ENCODE measurements at regions not wholly inside any gene's neighbourhood (a gene's known extent, or its start where the extent isn't known, plus 50 kb on each side); places are given as distances from the start of the nearest gene placed in this dataset.

GRCh38 chr11:129612447-129612961, 203.1 kb upstream of the TMEM45B start:
- no peak for ATAC-seq (ENCODE audit: low FRiP score)
- DNase-seq (ENCODE audit: low spot score), result no peak
- TF ChIP-seq CTCF (IDR thresholded peaks at IDR 0.05), result no peak

- ATAC-seq (ENCODE audit: low FRiP score), result no peak
- no peak for DNase-seq (ENCODE audit: low spot score)
- no peak for TF ChIP-seq CTCF (IDR thresholded peaks at IDR 0.05)
These were observed 202.6 kb upstream of the TMEM45B start for GRCh38 chr11:129613071-129613470.

GRCh38 chr11:129614256-129614944, 201.2 kb upstream of the TMEM45B start:
- no peak for DNase-seq (ENCODE audit: low spot score)
- TF ChIP-seq CTCF (IDR thresholded peaks at IDR 0.05), result no peak
- ATAC-seq (ENCODE audit: low FRiP score), result no peak

GRCh38 chr11:129618046-129618569, 197.5 kb upstream of the TMEM45B start:
- no peak for ATAC-seq (ENCODE audit: low FRiP score)
- TF ChIP-seq CTCF (IDR thresholded peaks at IDR 0.05), result no peak
- DNase-seq (ENCODE audit: low spot score), result no peak

GRCh38 chr11:129620237-129621104, 195.2 kb upstream of the TMEM45B start:
- DNase-seq (ENCODE audit: low spot score) (no peak), ATAC-seq (ENCODE audit: low FRiP score) (no peak)
- TF ChIP-seq CTCF (IDR thresholded peaks at IDR 0.05), result no peak

- TF ChIP-seq CTCF (IDR thresholded peaks at IDR 0.05), result no peak
- DNase-seq (ENCODE audit: low spot score) (no peak), ATAC-seq (ENCODE audit: low FRiP score) (no peak)
These were observed 189.7 kb upstream of the TMEM45B start for GRCh38 chr11:129625930-129626329.

Measured in omental fat pad (tissue), 3 donors.